ENCODE measurements at regions not wholly inside any gene's neighbourhood (a gene's known extent, or its start where the extent isn't known, plus 50 kb on each side); places are given as distances from the start of the nearest gene placed in this dataset.

GRCh38 chr5:125258615-125259014, 512.2 kb upstream of the ZNF608 start:
- no peaks in the 10 kb centered on the region for H3K36me3 ChIP-seq (ENCODE audit: control insufficient read depth, insufficient read depth, low read length)
- H3K9me3 ChIP-seq (ENCODE audit: control insufficient read depth, low read length), result no peaks in the 10 kb centered on the region
- 76 to 84% methylated on average over 2 of the region's 2 CpGs for WGBS, 2 experiments
- H3K27ac ChIP-seq (ENCODE audit: insufficient read depth, low read depth, low read length, poor library complexity, severe bottlenecking), result no peak overlapping the region
- no peaks in the 10 kb centered on the region for H3K4me1 ChIP-seq (ENCODE audit: control insufficient read depth, insufficient read depth, low read length)
- no peaks in the 10 kb centered on the region for H3K27me3 ChIP-seq (ENCODE audit: control insufficient read depth, insufficient read depth, low read length, poor library complexity, severe bottlenecking)
- no peak overlapping the region for H3K4me3 ChIP-seq (ENCODE audit: insufficient read depth, low read depth, low read length)

DNA sequence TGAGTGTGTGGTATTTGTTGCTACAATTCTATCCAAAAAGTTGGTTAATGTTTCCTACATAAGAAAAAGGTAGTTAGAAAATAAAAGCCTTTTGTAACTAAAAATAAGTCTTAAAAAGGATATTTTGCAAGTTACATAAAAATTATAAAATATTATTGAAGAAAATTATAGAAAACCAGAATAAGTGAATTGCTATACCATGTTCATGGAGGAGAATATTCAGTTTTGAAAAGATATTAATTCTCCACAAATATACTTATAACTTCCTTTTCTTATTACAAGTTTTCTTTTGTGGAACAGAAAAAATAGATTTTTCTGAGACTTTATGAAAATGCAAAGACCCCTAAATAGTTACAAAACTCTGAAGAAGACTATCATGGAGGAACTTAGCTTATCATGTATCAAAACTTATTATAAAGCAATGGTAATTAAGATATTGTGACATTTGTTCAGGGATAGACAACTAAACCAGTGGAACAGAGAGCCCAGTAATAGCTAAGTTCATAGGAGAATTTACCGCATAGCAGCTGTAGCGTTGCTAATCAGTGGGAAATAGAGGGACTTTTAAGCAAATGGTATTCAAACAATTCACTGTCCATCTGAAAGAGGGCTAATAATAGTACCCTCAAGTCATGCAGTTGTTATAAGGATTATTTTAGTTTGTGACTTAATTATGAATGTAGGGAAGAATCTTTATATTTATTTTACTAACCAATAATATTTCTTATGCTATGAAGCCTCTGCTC, 515.2 kb upstream of the ZNF608 start:
- H3K27ac ChIP-seq (ENCODE audit: insufficient read depth, low read depth, low read length, poor library complexity, severe bottlenecking), result no peak overlapping the region
- H3K36me3 ChIP-seq (ENCODE audit: control insufficient read depth, insufficient read depth, low read length), result no peaks in the 10 kb centered on the region
- H3K27me3 ChIP-seq (ENCODE audit: control insufficient read depth, insufficient read depth, low read length, poor library complexity, severe bottlenecking), result no peaks in the 10 kb centered on the region
- no peaks in the 10 kb centered on the region for H3K4me1 ChIP-seq (ENCODE audit: control insufficient read depth, insufficient read depth, low read length)
- 95 to 97% methylated on average over 2 of the region's 2 CpGs for WGBS, 2 experiments
- no peaks in the 10 kb centered on the region for H3K9me3 ChIP-seq (ENCODE audit: control insufficient read depth, low read length)
- no peak overlapping the region for H3K4me3 ChIP-seq (ENCODE audit: insufficient read depth, low read depth, low read length)

GRCh38 chr5:125262782-125263181, 516.3 kb upstream of the ZNF608 start:
- Histone ChIP-seq H3K4me3 (ENCODE audit: insufficient read depth, low read depth, low read length) (no peak overlapping the region), H3K36me3 (ENCODE audit: control insufficient read depth, insufficient read depth, low read length) (no peaks in the 10 kb centered on the region), H3K27me3 (ENCODE audit: control insufficient read depth, insufficient read depth, low read length, poor library complexity, severe bottlenecking) (no peaks in the 10 kb centered on the region), H3K4me1 (ENCODE audit: control insufficient read depth, insufficient read depth, low read length) (no peaks in the 10 kb centered on the region), H3K27ac (ENCODE audit: insufficient read depth, low read depth, low read length, poor library complexity, severe bottlenecking) (no peak overlapping the region), H3K9me3 (ENCODE audit: control insufficient read depth, low read length) (no peaks in the 10 kb centered on the region)
- WGBS, 2 experiments, result 100% methylated on average over 1 to 2 of the region's 4 CpGs

DNA sequence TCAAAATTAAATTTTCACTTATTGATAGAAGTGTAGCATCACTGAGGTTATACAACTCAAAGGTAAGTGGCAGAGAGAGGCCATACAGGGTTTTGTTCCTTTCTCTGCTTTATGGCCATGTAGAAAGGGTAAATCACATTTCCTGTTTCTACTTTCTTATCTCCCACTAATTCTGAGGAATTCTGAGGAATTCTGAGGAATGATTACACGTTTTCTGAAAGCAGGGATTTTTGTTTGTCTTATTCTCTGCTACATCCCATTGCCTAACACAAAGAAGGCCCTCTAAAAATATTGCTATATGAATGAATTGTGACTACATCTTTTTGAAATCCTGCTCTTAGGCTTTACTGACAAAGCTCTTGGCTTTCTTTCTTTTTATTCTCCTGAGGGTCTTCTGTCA, 516.9 kb upstream of the ZNF608 start:
- no peaks in the 10 kb centered on the region for H3K4me1 ChIP-seq (ENCODE audit: control insufficient read depth, insufficient read depth, low read length)
- H3K27me3 ChIP-seq (ENCODE audit: control insufficient read depth, insufficient read depth, low read length, poor library complexity, severe bottlenecking), result no peaks in the 10 kb centered on the region
- H3K36me3 ChIP-seq (ENCODE audit: control insufficient read depth, insufficient read depth, low read length), result no peaks in the 10 kb centered on the region
- H3K4me3 ChIP-seq (ENCODE audit: insufficient read depth, low read depth, low read length), result no peak overlapping the region
- H3K9me3 ChIP-seq (ENCODE audit: control insufficient read depth, low read length), result no peaks in the 10 kb centered on the region
- H3K27ac ChIP-seq (ENCODE audit: insufficient read depth, low read depth, low read length, poor library complexity, severe bottlenecking), result no peak overlapping the region
- WGBS, 2 experiments, result 100% methylated on average over 1 of the region's 1 CpG; no CpG with 5 or more reads in 1 of the 2 experiments

DNA sequence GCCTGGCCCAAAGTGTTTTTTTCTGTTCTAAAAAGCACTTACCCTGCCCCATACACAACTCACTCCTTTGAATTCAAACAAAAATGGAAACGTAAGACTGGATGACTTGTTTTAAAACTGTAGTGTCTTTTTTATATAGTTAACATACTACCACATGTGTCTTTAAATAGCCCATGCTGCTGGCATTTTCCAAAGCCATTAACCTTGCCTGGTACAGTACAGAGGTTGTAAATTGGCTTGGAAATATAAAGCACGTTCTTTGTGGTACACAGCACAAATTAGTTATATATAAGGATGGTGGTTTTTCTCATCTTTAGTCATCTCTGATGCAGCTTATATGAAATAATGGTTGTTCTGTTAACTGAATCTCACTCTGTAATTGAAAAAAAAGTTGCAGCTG, 519.7 kb upstream of the ZNF608 start:
- 95 to 100% methylated on average over 1 of the region's 2 CpGs for WGBS, 2 experiments
- H3K27ac ChIP-seq (ENCODE audit: insufficient read depth, low read depth, low read length, poor library complexity, severe bottlenecking), result no peak overlapping the region
- no peaks in the 10 kb centered on the region for H3K9me3 ChIP-seq (ENCODE audit: control insufficient read depth, low read length)
- no peak overlapping the region for H3K4me3 ChIP-seq (ENCODE audit: insufficient read depth, low read depth, low read length)
- H3K36me3 ChIP-seq (ENCODE audit: control insufficient read depth, insufficient read depth, low read length), result no peaks in the 10 kb centered on the region
- H3K27me3 ChIP-seq (ENCODE audit: control insufficient read depth, insufficient read depth, low read length, poor library complexity, severe bottlenecking), result no peaks in the 10 kb centered on the region
- peaks cover 5% of the 10 kb centered on the region for H3K4me1 ChIP-seq (ENCODE audit: control insufficient read depth, insufficient read depth, low read length)

DNA sequence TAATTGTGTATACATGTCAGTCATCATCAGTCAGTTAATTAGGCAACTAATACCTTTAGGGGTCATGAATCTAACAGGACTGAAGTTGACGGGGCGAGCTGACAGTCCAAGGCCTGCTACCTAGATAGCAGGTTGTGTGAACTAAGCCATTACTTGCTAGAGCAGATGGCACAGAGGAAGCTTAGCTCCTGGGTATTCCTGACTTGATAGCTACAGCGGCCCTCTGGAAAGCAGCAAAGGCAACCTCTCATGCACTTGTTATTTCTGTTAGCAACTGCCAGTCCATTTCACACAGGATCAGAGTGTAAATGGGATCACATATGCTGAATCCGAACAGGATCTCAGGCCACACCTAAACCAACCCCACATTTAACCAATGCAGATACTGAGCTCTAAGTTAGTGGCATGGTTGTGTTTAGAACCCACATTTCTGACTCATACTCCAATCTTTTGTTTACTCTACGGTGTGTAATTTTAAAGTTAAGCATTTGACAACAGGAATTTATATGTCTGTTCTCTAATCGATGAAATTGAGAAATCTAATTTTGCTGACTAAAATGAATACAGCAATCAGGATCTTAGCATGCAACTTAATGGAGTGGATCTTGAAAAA, 521.3 kb upstream of the ZNF608 start:
- 97 to 99% methylated on average over 6 of the region's 6 CpGs for WGBS, 2 experiments

GRCh38 chr5:125269926-125270325, 523.5 kb upstream of the ZNF608 start:
- Histone ChIP-seq H3K9me3 (ENCODE audit: control insufficient read depth, low read length) (no peaks in the 10 kb centered on the region), H3K27ac (ENCODE audit: insufficient read depth, low read depth, low read length, poor library complexity, severe bottlenecking) (no peak overlapping the region), H3K4me1 (ENCODE audit: control insufficient read depth, insufficient read depth, low read length) (peaks cover 5% of the 10 kb centered on the region)

More for the DNA sequence above, 521.3 kb upstream of the ZNF608 start:
- Histone ChIP-seq H3K36me3 (ENCODE audit: control insufficient read depth, insufficient read depth, low read length) (no peaks in the 10 kb centered on the region), H3K4me3 (ENCODE audit: insufficient read depth, low read depth, low read length) (no peak overlapping the region), H3K27ac (ENCODE audit: insufficient read depth, low read depth, low read length, poor library complexity, severe bottlenecking) (no peak overlapping the region), H3K4me1 (ENCODE audit: control insufficient read depth, insufficient read depth, low read length) (peaks cover 5% of the 10 kb centered on the region), H3K27me3 (ENCODE audit: control insufficient read depth, insufficient read depth, low read length, poor library complexity, severe bottlenecking) (no peaks in the 10 kb centered on the region), H3K9me3 (ENCODE audit: control insufficient read depth, low read length) (no peaks in the 10 kb centered on the region)

GRCh38 chr5:125272357-125272756, 525.9 kb upstream of the ZNF608 start:
- WGBS, 2 experiments, result 95 to 97% methylated on average over 4 of the region's 4 CpGs
- no peak overlapping the region for H3K4me3 ChIP-seq (ENCODE audit: insufficient read depth, low read depth, low read length)
- no peaks in the 10 kb centered on the region for H3K9me3 ChIP-seq (ENCODE audit: control insufficient read depth, low read length)
- no peaks in the 10 kb centered on the region for H3K36me3 ChIP-seq (ENCODE audit: control insufficient read depth, insufficient read depth, low read length)
- H3K27ac ChIP-seq (ENCODE audit: insufficient read depth, low read depth, low read length, poor library complexity, severe bottlenecking), result no peak overlapping the region
- no peaks in the 10 kb centered on the region for H3K27me3 ChIP-seq (ENCODE audit: control insufficient read depth, insufficient read depth, low read length, poor library complexity, severe bottlenecking)
- peaks cover 11% of the 10 kb centered on the region for H3K4me1 ChIP-seq (ENCODE audit: control insufficient read depth, insufficient read depth, low read length)

More at GRCh38 chr5:125269926-125270325, 523.5 kb upstream of the ZNF608 start:
- WGBS, 2 experiments, result 88 to 90% methylated on average over 4 of the region's 4 CpGs
- Histone ChIP-seq H3K27me3 (ENCODE audit: control insufficient read depth, insufficient read depth, low read length, poor library complexity, severe bottlenecking) (no peaks in the 10 kb centered on the region), H3K4me3 (ENCODE audit: insufficient read depth, low read depth, low read length) (no peak overlapping the region), H3K36me3 (ENCODE audit: control insufficient read depth, insufficient read depth, low read length) (no peaks in the 10 kb centered on the region)

GRCh38 chr5:125274211-125274610, 527.8 kb upstream of the ZNF608 start:
- Histone ChIP-seq H3K4me1 (ENCODE audit: control insufficient read depth, insufficient read depth, low read length) (peaks cover 11% of the 10 kb centered on the region), H3K4me3 (ENCODE audit: insufficient read depth, low read depth, low read length) (no peak overlapping the region), H3K9me3 (ENCODE audit: control insufficient read depth, low read length) (no peaks in the 10 kb centered on the region), H3K36me3 (ENCODE audit: control insufficient read depth, insufficient read depth, low read length) (no peaks in the 10 kb centered on the region), H3K27ac (ENCODE audit: insufficient read depth, low read depth, low read length, poor library complexity, severe bottlenecking) (no peak overlapping the region), H3K27me3 (ENCODE audit: control insufficient read depth, insufficient read depth, low read length, poor library complexity, severe bottlenecking) (no peaks in the 10 kb centered on the region)
- 83 to 91% methylated on average over 1 of the region's 1 CpG for WGBS, 2 experiments

DNA sequence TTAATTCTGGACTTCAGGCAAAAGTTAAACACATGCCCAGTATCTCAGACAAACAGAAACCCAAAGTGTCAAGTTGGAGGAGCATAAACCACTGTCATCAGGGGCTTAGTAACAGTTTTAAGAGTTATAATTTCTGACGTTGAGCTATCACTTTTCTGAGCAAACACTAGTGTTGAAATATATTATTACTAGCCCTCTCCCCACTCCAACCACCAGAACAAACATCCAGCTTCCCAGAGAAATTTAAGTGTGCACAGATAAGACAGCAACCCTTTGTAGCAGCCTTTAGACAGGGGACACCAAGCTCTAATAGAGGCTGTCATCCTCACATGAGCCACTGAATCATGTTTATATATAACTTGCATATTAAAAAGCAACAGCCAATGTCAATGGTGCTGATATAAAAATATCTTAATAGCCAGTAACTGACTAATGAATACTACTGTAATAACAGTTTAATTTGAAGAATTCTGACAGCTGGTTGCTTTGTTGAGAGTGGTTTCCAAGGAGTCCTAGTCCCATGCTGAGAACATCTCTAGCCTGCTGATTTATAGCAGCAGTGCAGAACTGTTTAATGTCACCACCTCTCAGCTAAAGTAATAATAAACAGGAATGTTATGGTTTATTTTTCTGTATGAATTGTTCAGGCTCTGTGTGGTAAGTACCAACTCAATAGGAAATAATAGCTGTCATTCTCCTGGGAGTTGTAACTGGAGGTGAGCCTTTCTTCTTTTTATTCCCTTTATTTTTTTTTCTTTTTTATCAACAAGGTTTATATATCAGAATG, 528.7 kb upstream of the ZNF608 start:
- Histone ChIP-seq H3K36me3 (ENCODE audit: control insufficient read depth, insufficient read depth, low read length) (no peaks in the 10 kb centered on the region), H3K9me3 (ENCODE audit: control insufficient read depth, low read length) (no peaks in the 10 kb centered on the region), H3K4me1 (ENCODE audit: control insufficient read depth, insufficient read depth, low read length) (peaks cover 7% of the 10 kb centered on the region), H3K27ac (ENCODE audit: insufficient read depth, low read depth, low read length, poor library complexity, severe bottlenecking) (no peak overlapping the region), H3K27me3 (ENCODE audit: control insufficient read depth, insufficient read depth, low read length, poor library complexity, severe bottlenecking) (no peaks in the 10 kb centered on the region), H3K4me3 (ENCODE audit: insufficient read depth, low read depth, low read length) (no peak overlapping the region)
- 75 to 100% methylated on average over 1 of the region's 1 CpG for WGBS, 2 experiments

All from ectodermal cell (in vitro differentiated cells).